Breast epithelium (tissue), 4 donors: ENCODE measurements at regions not wholly inside any gene's neighbourhood (a gene's known extent, or its start where the extent isn't known, plus 50 kb on each side); places are given as distances from the start of the nearest gene placed in this dataset.

Experiments used
- DNase-seq, 2 donors: peaks; one replicate each; pipeline ENCODE4 v3.0.0-alpha.2; 2019; ENCODE audit warnings: low spot score in 2 of 2
- H3K27ac ChIP-seq, 2 donors: fragments of 200-600 bp; sonication (generic) in 1 of 2; one replicate each; pipeline ENCODE4 v1.5.1; 2016 to 2019; ENCODE audit warnings: mild to moderate bottlenecking in 1 of 2
- H3K27me3 ChIP-seq, 2 donors: fragments of 200-600 bp; sonication (generic) in 1 of 2; one replicate each; pipeline versions ENCODE4 v1.5.1 to v1.6.0; 2017 to 2019; ENCODE audit warnings: control low read depth in 1 of 2, mild to moderate bottlenecking in 1 of 2
- H3K36me3 ChIP-seq: fragments of 200-600 bp; one replicate; pipeline ENCODE4 v1.5.1; 2019
- H3K4me1 ChIP-seq, 2 donors: fragments of 200-600 bp; sonication (generic); one replicate each; pipeline ENCODE4 v1.5.1; 2016 to 2019; ENCODE audit warnings: control low read depth in 1 of 2
- H3K4me3 ChIP-seq, 3 donors: fragments of 200-600 bp; sonication (generic); 1 replicate in 2 of 3; 2 replicates in 1 of 3; pipeline ENCODE4 v1.5.1; 2016 to 2019; ENCODE audit warnings: mild to moderate bottlenecking in 3 of 3, moderate library complexity in 2 of 3
- H3K9me3 ChIP-seq, 2 donors: fragments of 200-600 bp; sonication (generic) in 1 of 2; one replicate each; pipeline ENCODE4 v1.5.1; 2016 to 2019; ENCODE audit warnings: control low read depth in 1 of 2
- POLR2A ChIP-seq: fragments of 450-650 bp; IDR thresholded peaks from one replicate; pipeline ENCODE4 v1.6.1; 2016; ENCODE audit warnings: antibody characterized with exemption, mild to moderate bottlenecking, moderate library complexity
- POLR2AphosphoS5 ChIP-seq, 3 donors: sonication (generic); formaldehyde crosslinking; IDR thresholded peaks; one replicate each; pipeline ENCODE4 v1.6.1; 2017; ENCODE audit warnings: antibody characterized with exemption in 3 of 3
- intact Hi-C: fragments of 100-400 bp; cut with DNase I; formaldehyde crosslinking; loops from one replicate; pipeline ENCODE4 v1.15.1; 2023; ENCODE audit warnings: low total_unique reads
- TF ChIP-seq, protein P1 (sequence below), 3 donors: fragments of 450-650 bp; IDR thresholded peaks; one replicate each; pipeline ENCODE4 v1.5.1; 2016 to 2017; ENCODE audit warnings: antibody characterized with exemption in 3 of 3, mild to moderate bottlenecking in 3 of 3, moderate library complexity in 3 of 3

DNA sequence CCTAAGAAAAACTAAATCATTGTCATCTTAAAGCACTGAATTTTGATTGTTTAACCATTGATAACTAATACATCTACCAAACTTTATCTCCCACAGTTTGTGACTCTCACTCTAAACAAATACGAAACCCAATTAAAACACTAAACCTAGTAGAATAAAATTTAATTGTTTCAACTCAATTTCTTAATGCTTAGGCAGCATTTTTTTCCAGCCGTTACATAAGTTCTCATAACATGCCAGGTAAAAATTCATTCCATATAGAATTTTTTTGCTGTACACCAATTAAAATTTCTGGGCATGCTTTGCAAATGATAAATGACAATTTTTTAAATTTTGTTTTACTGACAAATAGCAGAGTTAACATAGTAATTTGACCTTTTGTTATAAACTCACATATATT is 658.2 kb upstream of the FLRT2 start:
- no peaks in the 10 kb centered on the region for H3K4me1 ChIP-seq
- no peaks in the 10 kb centered on the region for H3K9me3 ChIP-seq
- no peaks in the 10 kb centered on the region for H3K36me3 ChIP-seq
- TF ChIP-seq POLR2AphosphoS5 (IDR thresholded peaks at IDR 0.05) = no peak
- TF ChIP-seq, protein P1, sequence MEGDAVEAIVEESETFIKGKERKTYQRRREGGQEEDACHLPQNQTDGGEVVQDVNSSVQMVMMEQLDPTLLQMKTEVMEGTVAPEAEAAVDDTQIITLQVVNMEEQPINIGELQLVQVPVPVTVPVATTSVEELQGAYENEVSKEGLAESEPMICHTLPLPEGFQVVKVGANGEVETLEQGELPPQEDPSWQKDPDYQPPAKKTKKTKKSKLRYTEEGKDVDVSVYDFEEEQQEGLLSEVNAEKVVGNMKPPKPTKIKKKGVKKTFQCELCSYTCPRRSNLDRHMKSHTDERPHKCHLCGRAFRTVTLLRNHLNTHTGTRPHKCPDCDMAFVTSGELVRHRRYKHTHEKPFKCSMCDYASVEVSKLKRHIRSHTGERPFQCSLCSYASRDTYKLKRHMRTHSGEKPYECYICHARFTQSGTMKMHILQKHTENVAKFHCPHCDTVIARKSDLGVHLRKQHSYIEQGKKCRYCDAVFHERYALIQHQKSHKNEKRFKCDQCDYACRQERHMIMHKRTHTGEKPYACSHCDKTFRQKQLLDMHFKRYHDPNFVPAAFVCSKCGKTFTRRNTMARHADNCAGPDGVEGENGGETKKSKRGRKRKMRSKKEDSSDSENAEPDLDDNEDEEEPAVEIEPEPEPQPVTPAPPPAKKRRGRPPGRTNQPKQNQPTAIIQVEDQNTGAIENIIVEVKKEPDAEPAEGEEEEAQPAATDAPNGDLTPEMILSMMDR (IDR thresholded peaks at IDR 0.05) = no peak
- TF ChIP-seq POLR2A = no peak
- no peak overlapping the region for H3K27ac ChIP-seq
- H3K4me3 ChIP-seq = no peak overlapping the region
- DNase-seq = no peak
- no peaks in the 10 kb centered on the region for H3K27me3 ChIP-seq
- intact Hi-C loops = no loop called here

DNA sequence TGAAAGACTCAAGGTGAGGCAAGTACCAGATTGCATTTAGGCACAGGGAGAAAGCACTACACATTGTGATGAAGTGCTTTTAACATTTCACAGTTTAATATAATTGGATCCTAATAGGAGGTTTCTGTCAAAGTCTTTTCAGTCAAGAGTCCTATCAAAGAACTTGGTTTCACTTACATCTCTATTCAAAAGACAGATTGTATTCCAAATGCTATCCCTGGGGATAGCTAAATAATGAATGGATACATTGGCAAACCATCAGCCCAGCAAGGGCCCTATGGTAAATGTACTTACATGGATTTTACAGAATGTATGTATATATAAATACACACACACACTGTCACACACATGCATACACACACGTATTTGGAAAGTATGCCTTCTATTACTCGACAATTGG is 655.5 kb upstream of the FLRT2 start:
- DNase-seq = no peak
- Histone ChIP-seq H3K4me3 (no peak overlapping the region), H3K36me3 (no peaks in the 10 kb centered on the region), H3K4me1 (no peaks in the 10 kb centered on the region), H3K9me3 (no peaks in the 10 kb centered on the region), H3K27me3 (no peaks in the 10 kb centered on the region), H3K27ac (no peak overlapping the region)
- TF ChIP-seq, protein P1 (IDR thresholded peaks at IDR 0.05) = no peak
- TF ChIP-seq POLR2AphosphoS5 (IDR thresholded peaks at IDR 0.05) (no peak), POLR2A (no peak)
- intact Hi-C loops = no loop called here

DNA sequence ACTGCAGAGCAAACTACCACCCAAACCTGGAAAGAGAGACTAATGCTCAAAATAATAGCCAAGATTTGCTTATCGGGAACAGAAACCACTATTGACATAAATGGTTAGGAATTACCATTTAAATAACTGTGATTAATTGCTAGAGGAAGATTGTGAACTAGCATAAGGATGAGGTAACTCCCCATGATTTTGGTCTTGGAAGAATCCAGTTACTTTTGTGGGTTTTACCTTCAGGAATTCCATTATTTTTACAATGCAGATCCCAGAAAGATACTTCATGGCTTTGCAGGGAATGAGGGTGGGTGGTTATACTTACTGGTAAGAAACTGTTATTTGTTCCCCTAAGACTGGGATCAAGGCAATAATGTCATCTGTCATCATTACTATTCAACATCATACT is 652.9 kb upstream of the FLRT2 start:
- Histone ChIP-seq H3K9me3 (no peaks in the 10 kb centered on the region), H3K4me3 (no peak overlapping the region), H3K27ac (no peak overlapping the region), H3K4me1 (no peaks in the 10 kb centered on the region), H3K36me3 (no peaks in the 10 kb centered on the region), H3K27me3 (no peaks in the 10 kb centered on the region)
- no peak for DNase-seq
- no peak for TF ChIP-seq POLR2AphosphoS5 (IDR thresholded peaks at IDR 0.05)
- TF ChIP-seq, protein P1 (IDR thresholded peaks at IDR 0.05) = no peak
- TF ChIP-seq POLR2A = no peak
- intact Hi-C loops = no loop called here

DNA sequence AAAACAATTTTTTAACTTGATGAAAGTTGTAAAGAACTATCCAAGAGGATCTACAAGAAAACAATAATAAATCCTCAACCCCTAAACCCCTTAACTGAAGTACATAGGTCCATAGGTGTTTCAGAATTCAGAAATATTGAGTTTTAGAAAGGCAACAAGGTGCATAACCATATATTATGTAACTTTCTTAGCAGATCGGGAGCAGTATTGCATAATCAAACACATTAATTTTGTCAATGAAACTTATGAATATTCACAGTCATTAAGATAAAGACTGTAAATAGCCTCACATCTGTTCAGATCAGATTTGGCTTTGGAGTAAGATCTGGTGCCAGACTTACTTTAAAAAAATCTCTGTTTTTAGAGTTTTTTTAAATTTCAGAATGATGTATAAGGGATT is 647.1 kb upstream of the FLRT2 start:
- Histone ChIP-seq H3K9me3 (peaks cover 7 to 13% of the 10 kb centered on the region in 2 donors), H3K4me3 (no peak overlapping the region), H3K27me3 (no peaks in the 10 kb centered on the region), H3K36me3 (no peaks in the 10 kb centered on the region), H3K4me1 (no peaks in the 10 kb centered on the region), H3K27ac (no peak overlapping the region)
- TF ChIP-seq, protein P1 (IDR thresholded peaks at IDR 0.05) = no peak
- intact Hi-C loops = no loop called here
- DNase-seq = no peak

DNA sequence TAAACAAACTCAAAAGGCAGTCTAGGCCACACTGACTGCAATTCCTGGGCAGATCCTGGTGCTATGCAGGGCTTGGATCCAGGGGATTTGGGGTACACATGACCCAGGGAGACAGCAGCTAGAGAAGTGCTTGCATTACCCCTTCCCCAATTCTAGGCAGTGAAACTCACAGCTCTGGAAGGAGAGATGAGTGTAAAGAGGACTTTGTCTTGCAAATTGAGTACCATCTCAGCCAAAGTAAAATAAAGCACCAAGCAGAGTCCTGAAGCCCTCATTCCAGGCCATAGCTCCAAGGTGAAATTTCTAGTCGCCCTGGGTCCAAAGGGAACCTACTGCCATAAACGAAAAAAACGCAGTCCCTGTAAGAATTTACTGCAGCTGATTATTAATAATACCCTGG is 644.9 kb upstream of the FLRT2 start:
- no peak for DNase-seq
- Histone ChIP-seq H3K4me1 (no peaks in the 10 kb centered on the region), H3K4me3 (no peak overlapping the region), H3K27ac (no peak overlapping the region), H3K36me3 (no peaks in the 10 kb centered on the region), H3K27me3 (no peaks in the 10 kb centered on the region), H3K9me3 (peaks cover 7 to 20% of the 10 kb centered on the region in 2 donors)
- no peak for TF ChIP-seq POLR2A
- TF ChIP-seq, protein P1 (IDR thresholded peaks at IDR 0.05) = no peak
- no peak for TF ChIP-seq POLR2AphosphoS5 (IDR thresholded peaks at IDR 0.05)
- intact Hi-C loops = no loop called here
